ENCODE measurements at regions not wholly inside any gene's neighbourhood (a gene's known extent, or its start where the extent isn't known, plus 50 kb on each side); places are given as distances from the start of the nearest gene placed in this dataset.
A peak's percentile ranks its signal among the peaks of the same experiment; 100 is the strongest.

DNA sequence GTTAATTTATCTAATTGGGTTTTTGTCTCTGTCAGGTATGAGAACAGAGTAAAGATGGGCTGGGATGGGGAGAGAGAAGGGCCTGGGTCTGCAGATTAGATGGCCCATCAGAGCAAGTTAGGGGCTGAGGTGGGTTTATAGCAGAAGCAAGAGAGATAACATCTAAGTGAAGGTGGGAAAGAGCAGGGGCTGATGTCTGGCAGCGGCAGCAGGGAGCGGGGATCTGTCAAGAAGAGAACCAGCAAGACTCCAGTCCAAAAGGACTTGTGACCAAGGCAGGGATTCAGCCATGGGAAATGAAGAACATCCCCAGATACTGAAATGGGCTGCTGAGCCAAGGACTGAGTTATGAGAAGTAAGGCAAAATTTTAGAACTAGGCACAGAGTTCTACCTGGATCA lies 320.6 kb upstream of the TBL1XR1 start:
- no peak for DNase-seq

DNA sequence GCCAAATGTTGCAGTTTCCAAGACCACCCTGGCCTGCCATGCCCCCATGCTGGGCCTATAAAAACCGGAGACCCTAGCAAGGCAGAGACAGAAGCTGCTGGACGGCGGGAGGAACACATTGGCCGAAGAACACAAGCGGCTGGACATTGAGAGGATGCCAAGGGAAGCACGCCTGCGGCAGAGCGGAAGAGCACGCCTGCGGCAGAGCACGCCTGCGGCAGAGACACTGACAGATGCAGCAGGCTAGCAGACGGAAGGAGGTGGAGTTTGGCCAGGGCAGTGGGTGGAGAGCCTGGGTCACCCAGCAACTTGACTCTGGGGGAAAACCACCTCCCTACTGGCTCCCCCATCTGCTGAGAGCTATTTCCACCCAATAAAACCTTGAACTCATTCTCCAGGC lies 322.3 kb upstream of the TBL1XR1 start:
- no peak for DNase-seq

DNA sequence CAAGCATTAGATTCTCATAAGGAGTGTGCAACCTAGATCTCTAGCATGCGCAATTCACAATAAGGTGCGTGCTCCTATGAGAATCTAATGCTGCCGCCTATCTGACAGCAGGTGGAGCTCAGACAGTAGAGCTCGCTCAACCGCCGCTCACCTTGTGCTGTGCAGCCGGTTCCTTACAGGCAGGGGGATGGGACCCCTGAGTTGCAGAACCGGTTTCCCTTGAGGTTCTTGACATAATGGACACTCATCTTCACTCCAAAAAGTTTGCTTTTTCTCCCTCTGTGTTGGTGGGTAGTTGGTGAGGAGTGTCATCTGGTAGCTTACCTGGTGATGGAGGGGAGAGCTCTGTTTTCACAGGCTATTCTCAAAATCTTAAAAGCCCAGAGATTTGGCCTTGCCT lies 324.0 kb upstream of the TBL1XR1 start:
- no peak for DNase-seq

DNA sequence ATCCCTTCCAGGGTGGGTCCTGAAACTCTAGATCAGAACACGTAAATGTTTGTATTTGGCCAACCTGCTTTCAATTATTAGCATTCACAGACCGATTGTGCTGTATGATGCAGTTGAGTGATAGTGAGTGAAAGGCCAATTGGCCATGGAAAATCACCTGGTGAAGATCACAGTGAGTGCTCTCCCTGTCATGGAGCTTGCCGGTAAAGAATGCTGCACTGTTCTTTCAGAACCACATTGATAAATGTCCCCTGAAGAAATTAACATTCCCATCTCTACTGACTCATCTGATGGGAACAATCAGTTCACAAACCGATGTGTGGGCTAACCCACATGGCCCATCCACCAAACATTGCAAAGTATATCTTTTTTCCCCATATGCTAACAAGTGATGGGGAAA lies 324.8 kb upstream of the TBL1XR1 start:
- DNase-seq = no peak

DNA sequence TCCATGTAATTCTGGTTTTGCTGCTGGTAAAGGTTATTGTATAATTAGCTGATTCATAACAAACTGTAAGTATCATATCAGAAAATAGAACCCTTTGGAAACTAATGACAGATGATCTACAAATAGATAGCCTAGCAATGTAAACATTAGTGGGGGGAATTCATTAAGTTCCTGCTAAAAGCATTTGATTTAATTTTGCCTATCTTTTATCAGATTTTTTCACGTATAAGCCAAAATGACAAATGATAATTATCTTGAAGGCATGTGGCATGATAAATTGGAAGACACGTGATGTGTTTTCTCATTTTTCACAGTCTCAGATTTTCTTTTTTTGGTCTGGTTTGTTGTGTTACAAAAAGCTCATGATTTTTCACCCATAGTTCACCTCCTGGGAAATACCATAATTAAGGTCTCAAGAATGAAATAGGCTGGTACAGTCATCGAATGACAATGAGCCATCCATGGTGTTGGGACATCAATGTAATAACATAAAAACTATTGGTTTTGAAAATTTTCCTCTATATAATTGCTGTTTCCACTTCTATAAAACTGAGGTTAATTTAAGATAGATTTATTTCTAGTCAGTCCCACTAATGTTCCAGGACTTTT lies 325.9 kb upstream of the TBL1XR1 start:
- DNase-seq = no peak

DNA sequence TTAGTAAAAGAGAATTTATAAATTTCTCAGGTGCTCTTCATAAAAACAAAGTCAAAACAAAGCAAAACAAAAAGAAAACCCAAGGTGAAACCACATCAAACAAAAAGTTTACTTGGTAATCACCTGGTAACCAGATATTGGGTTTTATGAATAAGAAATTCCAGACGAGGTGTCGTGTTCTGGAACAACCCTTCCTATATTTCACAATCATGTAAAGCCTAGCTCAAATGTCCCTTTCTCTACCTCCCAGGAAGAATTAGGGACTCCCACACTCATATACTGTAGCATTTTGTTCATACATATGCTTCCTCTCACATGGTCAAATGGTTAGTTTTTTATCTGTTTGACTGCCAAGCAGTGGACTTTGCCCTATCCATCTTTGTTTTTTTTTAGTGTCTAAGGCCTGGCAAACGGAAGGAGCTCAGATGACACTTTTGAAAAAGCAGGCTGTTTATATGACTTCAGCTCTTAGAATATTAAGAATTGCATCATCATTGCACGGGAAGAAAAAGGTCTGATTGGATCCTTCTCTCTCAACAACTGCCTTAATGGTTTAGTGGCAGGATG lies 326.7 kb upstream of the TBL1XR1 start:
- no peak for DNase-seq

DNA sequence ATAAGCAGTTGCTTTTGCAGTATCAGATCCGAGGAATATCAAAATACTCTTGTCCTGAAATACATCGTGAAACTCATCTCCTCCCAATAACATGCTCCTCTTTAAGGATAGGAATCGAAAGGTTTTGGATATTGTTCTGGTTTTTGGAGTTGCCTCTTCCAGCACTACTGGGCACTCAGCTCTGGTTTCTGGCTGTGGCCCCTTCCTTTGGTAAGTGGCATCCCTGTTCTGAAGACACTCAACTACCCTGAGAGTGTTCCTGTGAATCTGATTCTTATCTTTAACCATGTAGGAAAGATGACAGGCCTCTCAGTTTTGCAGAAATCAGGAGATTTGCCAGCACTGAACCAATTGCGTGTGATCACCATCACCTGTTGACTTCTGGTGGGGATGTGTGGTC lies 327.5 kb upstream of the TBL1XR1 start:
- DNase-seq = no peak

DNA sequence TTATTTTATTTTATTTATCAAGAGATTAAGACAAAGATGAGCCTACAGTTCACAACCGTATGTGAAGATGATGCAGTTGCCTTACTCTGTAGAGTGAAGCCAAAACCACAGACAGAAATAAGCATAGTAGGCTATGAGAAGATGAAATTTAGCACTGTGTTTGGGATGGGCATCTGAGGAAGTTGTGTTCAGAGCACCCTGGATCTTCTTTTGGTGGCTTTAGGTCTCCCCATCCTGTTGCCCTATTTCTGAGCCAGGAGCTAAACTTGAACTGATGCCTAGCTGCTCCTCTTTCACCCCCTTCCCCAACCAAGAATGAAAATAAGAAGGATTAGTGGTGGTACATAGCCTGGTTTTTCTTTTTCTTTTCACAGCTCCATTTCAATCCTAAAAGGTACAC lies 328.1 kb upstream of the TBL1XR1 start:
- DNase-seq = no peak

DNA sequence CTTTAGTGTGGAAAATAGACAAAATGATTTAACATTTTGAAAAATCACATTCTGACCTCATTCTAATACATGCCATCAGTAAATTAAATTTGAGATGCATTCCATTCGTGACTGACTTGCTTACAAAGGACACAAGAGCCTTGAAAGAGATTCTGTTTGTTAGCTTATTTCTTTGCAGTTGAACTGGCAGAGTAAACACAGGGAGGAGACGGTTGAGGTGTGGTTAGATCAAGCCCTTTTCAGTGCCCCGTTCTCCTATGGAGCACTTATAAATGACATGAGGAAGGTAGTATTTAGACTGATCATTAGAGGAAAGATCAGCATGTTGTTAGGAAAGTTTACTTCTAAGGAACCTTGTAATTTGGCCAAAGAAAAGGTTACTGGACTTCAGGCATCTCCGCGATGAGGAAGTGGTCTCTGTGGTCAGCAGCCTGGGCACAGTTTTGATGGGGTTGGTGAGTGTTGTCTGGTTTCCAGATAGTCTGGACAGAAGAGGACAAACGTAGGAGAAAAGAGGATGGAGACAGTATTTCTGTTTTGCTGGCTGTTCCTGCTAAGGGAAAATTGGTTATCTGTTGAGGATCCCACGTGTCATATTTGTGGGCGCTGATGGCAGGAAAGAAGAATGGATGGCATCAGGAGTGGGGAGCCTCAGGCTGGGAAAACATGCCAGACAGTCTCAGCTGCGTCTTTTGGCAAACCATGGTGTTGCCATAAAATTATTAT lies 328.9 kb upstream of the TBL1XR1 start:
- no peak for DNase-seq

DNA sequence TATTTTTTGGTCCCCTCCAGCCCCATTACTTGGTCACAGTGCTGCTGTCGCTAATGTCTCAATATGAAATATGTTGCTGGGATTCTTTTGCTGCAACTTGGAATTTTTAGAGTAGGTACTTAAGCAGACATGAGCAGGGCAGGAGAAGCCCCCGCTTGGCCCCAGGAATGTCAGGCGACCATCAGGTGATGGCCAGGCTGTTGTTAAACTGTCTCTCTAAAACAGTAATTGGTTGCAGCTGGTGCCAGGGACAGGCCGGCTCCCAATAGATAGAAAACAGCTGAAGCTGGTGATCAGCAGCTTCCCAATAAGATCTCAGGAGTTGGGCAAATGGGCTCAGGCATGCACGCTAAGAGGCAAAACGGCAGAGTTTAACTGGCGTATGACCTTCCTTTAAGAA lies 329.9 kb upstream of the TBL1XR1 start:
- no peak for DNase-seq

DNA sequence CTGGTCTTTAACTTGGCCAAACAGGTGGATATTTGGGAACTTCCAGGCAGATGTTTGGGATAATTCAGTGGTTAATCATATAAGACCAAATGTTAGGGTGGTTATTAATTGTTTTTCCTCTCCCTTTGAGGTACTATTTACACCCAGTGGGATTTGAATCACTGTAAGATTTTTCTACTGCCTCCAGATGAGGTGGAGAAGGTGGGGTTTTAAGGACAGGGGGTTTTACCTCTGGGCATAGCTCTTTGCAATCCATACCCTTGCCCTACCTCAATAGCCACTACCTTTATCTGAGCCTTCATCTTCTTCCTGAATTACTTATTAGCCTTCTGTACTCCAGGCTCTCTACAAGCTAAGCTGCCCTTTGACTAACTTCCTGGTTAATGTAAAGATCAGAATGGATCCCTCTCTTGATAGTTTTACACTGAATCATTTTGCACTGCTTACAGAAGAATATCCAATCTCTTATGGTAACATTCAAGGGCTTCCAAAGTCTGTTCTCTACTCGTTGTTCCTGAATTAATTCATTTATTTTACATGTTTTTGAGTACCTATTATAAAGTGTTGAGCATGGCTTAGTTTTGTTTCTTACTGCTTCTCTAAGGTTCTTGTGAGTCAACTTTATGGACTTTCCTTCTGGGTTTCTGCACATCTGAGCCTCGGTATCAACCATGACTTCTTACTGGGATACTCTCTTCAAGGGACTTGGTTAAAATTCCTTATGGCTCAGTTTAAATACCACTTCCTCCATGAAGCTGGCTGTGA lies 331.2 kb upstream of the TBL1XR1 start:
- DNase-seq = peak; percentile 4

DNA sequence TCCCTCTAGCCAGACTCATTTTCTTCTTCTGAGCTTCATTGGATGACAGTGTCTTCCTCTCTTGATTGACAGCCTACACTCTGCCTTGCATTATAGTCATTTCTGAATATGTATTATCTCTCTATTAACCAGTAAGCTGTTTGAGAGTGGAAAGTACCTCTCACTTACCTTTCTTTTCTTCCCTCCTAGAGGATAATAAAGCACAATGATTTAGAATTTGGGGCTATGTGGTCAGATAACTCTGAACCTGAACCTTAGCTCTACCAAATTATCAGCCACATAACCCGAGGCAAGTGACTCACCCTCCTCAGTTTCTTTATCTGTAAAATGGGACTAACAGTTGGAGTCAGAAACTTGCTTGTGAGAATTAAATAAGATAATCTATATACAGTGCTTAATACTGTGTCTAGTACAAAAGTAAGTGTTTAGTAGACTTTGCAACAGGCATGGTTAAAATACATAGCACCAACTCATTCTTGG lies 331.8 kb upstream of the TBL1XR1 start:
- DNase-seq = no peak

DNA sequence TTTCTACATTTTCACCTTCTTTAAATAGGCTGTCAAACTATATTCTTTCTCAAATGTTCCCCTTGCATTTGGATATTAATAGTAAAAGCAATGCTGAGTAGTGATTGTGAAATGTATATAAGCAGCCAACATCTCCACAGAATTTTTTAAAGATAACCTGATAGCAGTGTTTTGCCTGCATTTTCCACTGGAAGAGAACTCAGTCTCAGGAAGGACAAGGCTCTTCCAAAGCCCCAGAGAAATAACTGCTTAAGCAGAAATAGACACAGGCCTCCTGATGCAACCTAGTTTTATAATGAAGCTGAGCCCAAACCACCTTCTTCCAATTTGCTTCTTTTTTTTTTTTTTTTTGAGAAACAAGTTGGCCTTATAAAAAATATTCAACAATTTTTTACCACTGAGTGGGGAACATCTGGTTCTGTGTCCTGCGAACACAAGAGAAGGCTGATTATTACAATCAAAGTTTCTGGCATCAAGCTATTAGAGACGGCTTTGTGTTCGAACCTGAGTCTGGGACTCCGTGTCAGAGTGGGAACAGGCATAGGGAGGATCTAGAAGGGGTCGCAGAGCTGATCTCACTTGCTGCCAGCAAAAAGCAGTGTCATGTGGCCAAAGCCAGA lies 332.5 kb upstream of the TBL1XR1 start:
- no peak for DNase-seq

DNA sequence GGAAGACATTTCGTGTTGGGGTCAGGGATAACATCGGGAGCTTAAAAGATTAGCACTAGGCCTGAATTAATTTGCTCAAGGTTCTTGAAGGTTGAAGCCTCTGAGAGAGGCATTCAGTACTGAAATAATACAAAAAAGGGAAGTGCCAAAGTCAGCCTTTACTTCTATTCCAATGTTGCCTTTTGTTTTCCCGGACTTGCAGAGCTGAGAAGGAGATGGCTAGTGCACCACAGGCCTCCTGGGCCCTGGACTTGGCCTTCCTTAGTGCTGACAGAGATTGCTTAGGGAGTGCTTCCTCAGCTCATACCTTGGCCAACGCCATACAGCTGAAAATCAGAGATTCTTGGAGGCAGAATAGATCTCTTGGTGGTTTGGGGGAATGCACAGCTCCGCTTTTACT lies 333.6 kb upstream of the TBL1XR1 start:
- no peak for DNase-seq

DNA sequence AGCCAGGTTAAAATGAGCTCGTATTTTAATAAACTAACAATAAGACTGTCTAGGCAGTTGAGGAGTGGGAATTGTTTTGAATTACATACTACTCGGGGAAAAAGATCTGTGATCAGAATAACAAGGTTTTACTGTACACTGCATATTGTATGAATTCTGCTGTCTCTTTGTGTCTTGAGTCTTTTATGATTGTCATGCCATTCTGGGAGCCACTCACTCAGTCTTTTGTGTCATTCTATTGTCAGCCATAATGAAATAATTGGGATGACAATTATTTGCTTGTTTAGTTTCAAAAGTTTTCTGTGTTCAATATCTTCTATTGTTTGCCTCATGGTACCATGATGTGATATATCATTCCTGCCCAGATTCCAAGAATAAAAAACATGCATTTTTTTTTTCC lies 339.6 kb upstream of the TBL1XR1 start:
- DNase-seq = no peak

DNA sequence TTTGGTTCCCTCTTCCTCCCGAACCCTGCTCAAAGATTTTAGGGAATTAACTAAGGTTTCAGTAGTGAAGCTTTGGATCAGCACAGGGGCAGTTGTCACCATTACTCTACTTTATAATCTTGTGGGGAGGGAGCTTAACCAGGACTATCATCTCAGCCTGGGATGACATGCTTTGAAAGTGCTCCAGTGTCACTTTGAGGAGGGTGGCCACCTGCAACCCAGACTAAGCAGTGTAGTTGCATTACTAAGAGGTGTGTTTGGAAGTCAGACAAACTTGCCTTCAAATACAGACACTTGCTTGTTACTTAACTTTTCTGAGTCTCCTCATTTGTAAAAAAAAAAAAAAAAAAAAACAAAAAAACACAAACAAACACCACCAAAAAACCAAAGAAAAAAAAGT lies 340.3 kb upstream of the TBL1XR1 start:
- no peak for DNase-seq

DNA sequence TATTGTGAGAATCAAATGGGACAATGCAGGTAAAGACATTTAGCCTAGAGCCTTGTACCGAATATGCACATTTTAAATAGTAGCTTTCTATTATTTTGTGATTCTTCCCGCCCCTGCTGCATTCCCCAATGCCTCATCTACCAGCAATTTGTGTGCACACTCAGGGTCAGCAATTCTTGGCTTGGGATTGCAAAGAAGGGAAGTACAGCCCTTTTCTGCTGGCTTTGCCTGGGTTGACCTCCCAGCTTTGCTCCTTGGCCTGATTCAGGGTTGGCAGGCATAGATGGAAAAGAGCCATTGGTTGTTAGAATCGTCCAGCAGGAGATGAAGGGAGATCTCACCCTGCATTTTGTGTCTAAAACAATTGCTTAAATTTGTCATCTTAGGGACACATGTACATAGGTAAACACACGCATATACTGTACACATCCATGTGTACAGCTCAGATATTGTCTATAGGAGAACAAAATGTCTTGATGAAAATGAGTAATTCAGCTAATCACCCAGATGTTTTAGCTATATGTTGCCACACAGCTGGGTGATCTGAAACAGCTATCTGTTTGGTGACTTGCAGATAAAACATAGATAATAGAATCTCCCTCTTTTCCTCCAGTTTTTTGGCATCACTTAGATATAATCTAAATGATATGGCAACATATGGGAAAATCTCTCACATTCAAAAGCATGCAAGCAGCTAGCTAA lies 340.9 kb upstream of the TBL1XR1 start:
- DNase-seq = no peak

DNA sequence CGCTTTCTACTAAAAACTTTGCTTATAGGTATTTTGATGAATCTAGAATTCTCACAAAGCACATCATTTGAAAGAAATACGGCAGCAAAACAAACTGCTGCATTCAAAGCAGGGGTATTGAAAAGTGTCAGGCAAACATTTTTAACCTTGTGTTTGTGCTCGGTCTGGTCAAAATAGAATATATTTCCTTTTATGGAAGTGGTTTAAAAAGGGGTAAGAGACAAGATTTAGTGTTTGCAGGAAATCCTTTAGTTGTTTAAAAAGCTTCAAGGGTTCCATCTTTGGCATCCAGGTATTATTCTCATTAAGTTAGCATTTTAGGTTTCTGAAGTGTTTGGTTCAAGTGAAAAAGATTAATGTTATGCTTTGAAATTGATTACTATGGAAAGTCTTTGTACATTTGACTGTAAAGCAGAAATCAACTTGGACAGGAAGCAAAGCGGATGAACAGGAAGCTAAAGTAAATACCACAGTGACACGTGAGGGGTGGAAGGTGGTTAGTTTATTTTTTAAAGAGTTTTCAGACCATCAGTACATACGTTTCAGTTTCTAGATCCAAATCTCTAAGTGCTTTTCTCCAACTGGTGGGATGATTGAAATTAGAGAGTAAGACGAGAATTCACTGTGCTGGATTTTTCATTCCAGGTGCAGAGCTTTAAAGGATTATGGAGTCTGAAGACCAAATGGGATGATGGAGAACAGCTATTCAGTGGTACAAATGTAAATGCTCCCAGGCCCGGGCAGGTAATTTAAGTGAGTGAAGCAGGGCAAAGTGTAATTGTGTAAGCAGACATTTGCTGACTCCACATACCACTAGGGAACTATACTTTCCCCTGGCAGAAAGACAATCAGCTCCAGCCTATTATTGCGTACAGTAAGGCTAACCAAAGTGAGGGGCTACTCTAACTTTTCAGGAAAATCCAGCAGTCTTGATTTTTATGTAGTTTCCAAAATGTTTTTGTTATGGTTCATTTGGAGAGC lies 341.8 kb upstream of the TBL1XR1 start:
- DNase-seq = peak; percentile 29

DNA sequence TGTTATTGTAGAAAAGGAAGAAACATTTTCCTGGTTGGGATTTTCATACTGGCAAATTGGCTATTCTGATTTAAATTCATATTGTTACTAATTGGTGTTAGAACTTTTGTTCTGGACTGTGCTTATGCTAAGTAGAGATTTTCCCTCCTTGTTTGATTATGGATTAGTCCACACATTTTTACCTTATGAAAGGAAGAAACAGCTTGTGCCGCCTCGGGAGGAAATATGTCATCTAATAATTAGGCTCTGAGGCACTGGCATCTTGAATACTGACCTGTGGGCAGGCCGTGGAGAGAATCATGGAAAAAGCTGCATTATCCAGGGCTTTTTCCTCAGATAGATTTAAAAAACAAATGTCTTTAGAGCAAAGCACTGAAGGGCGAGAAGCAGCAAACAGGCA lies 344.3 kb upstream of the TBL1XR1 start:
- DNase-seq = no peak

DNA sequence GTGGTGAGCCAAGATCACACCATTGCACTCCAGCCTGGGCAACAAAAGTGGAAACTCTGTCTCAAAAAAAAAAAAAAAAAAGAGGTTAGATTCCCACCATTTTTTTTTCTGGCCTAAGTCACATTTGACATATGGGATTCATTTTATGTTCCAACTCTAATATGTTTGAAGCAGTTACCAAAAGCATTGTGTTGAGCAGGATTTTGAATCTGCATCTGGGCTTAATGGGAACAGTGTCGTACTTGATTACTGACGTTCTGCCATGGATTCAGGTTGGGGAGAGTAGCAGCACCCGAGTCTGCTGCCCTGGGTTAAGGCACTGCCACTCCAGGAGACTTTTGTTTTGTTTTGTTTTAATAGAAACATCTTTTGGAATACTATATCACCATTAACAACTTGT lies 348.7 kb upstream of the TBL1XR1 start:
- no peak for DNase-seq

DNA sequence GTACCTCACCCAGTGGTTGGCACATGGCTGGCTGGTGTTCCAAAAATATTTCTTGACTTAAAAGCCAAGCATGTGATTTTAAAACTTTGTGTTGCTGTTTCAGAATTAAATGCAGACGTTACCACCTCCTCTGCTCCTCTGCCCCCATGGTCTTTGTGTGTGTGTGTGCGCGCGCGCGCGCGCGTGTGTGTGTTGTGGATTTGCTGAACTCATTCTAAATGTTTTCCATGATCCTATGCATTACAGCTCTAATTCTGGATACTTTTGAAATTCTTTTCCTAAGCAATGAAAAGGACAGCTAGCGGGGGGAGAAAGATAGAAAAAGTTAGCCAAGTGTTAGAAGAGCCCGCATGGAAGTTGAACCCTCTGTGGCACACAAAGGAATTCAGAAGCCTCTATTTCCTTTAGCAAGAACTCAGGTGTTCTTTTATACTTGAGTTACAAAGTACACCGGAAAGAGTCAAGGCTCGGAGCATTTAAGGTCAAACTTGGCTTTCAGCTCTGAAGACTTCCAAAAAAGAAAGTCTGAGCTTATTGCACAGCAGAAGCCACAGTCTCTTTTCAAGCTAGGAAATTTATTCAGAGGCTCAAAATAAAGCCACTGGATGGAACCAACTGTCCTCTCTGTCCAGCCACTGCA lies 350.5 kb upstream of the TBL1XR1 start:
- no peak for DNase-seq

Measured in DMS153 (cell line).